Tibial nerve (tissue), 4 donors: ENCODE measurements at regions not wholly inside any gene's neighbourhood (a gene's known extent, or its start where the extent isn't known, plus 50 kb on each side); places are given as distances from the start of the nearest gene placed in this dataset.

Experiments used
- DNase-seq, 2 donors: peaks; one replicate each; pipeline ENCODE4 v3.0.0-alpha.2; 2019; ENCODE audit warnings: low spot score in 2 of 2
- H3K27ac ChIP-seq, 4 donors: fragments of 200-600 bp; sonication (generic) in 3 of 4; one replicate each; pipeline ENCODE4 v1.5.1; 2017 to 2019; ENCODE audit warnings: mild to moderate bottlenecking in 1 of 4
- H3K27me3 ChIP-seq, 2 donors: fragments of 200-600 bp; sonication (generic) in 1 of 2; one replicate each; pipeline versions ENCODE4 v1.5.1 to v1.6.0; 2017 to 2019
- H3K36me3 ChIP-seq, 3 donors: fragments of 200-600 bp; sonication (generic); one replicate each; pipeline ENCODE4 v1.5.1; 2018 to 2019
- H3K4me1 ChIP-seq, 4 donors: fragments of 200-600 bp; sonication (generic) in 3 of 4; one replicate each; pipeline ENCODE4 v1.5.1; 2017 to 2019
- H3K4me3 ChIP-seq, 4 donors: fragments of 200-600 bp; sonication (generic) in 3 of 4; one replicate each; pipeline ENCODE4 v1.5.1; 2017 to 2019; ENCODE audit warnings: mild to moderate bottlenecking in 1 of 4, moderate library complexity in 1 of 4
- H3K9me3 ChIP-seq, 4 donors: fragments of 200-600 bp; sonication (generic) in 3 of 4; one replicate each; pipeline ENCODE4 v1.5.1; 2017 to 2019
- CTCF ChIP-seq, 5 experiments: fragments of 200-600 bp in 3 of 5; fragments of 450-650 bp in 2 of 5; sonication (generic) in 3 of 5; IDR thresholded peaks; one replicate each; pipeline ENCODE4 v1.5.1; 2016 to 2019; ENCODE audit warnings: antibody characterized with exemption in 5 of 5, mild to moderate bottlenecking in 3 of 5, moderate library complexity in 2 of 5
- EP300 ChIP-seq, 2 donors: sonication (generic); formaldehyde crosslinking; IDR thresholded peaks; one replicate each; pipeline ENCODE4 v1.6.1; 2017; ENCODE audit warnings: antibody characterized with exemption in 2 of 2, mild to moderate bottlenecking in 1 of 2
- POLR2A ChIP-seq, 2 donors: fragments of 450-650 bp; IDR thresholded peaks; one replicate each; pipeline ENCODE4 v1.6.1; 2017; ENCODE audit warnings: antibody characterized with exemption in 2 of 2, mild to moderate bottlenecking in 2 of 2, moderate library complexity in 2 of 2
- WGBS, 2 donors: methylation state at CpG; one replicate each; pipeline ENCODE4 v1.1.5; 2018; 5-methylcytosine and 5-hydroxymethylcytosine counted together

- WGBS, 2 donors = 75 to 83% methylated on average over 4 of the region's 4 CpGs
- Histone ChIP-seq H3K27me3 (no peaks in the 10 kb centered on the region), H3K9me3 (peaks cover 0 to 15% (median 0%) of the 10 kb centered on the region in 4 donors), H3K4me1 (no peaks in the 10 kb centered on the region), H3K36me3 (no peaks in the 10 kb centered on the region), H3K4me3 (no peak overlapping the region), H3K27ac (no peak overlapping the region)
- TF ChIP-seq CTCF (IDR thresholded peaks at IDR 0.05) (no peak), POLR2A (IDR thresholded peaks at IDR 0.05) (no peak), EP300 (IDR thresholded peaks at IDR 0.05) (no peak)
- no peak for DNase-seq
These were observed 386.2 kb downstream of the TMEM114 start for GRCh38 chr16:8204096-8204495.

GRCh38 chr16:8203101-8203500 lies 387.2 kb downstream of the TMEM114 start:
- no peak for DNase-seq
- Histone ChIP-seq H3K36me3 (no peaks in the 10 kb centered on the region), H3K4me1 (no peaks in the 10 kb centered on the region), H3K4me3 (no peak overlapping the region), H3K9me3 (peaks cover 0 to 15% (median 0%) of the 10 kb centered on the region in 4 donors), H3K27ac (no peak overlapping the region), H3K27me3 (no peaks in the 10 kb centered on the region)
- 71 to 88% methylated on average over 2 of the region's 2 CpGs for WGBS, 2 donors
- TF ChIP-seq CTCF (IDR thresholded peaks at IDR 0.05) (no peak), EP300 (IDR thresholded peaks at IDR 0.05) (no peak)

GRCh38 chr16:8200839-8201238 lies 389.5 kb downstream of the TMEM114 start:
- Histone ChIP-seq H3K27me3 (no peaks in the 10 kb centered on the region), H3K36me3 (no peaks in the 10 kb centered on the region), H3K4me1 (no peaks in the 10 kb centered on the region), H3K4me3 (no peak overlapping the region), H3K27ac (no peak overlapping the region), H3K9me3 (peaks cover 0 to 15% (median 0%) of the 10 kb centered on the region in 4 donors)
- no peak for DNase-seq
- WGBS, 2 donors = 79 to 87% methylated on average over 2 of the region's 2 CpGs
- TF ChIP-seq EP300 (IDR thresholded peaks at IDR 0.05) (no peak), CTCF (IDR thresholded peaks at IDR 0.05) (no peak), POLR2A (IDR thresholded peaks at IDR 0.05) (no peak)

GRCh38 chr16:8199390-8199789 lies 390.9 kb downstream of the TMEM114 start:
- Histone ChIP-seq H3K27me3 (no peaks in the 10 kb centered on the region), H3K27ac (no peak overlapping the region), H3K9me3 (peaks cover 0 to 10% (median 0%) of the 10 kb centered on the region in 4 donors), H3K36me3 (no peaks in the 10 kb centered on the region), H3K4me1 (no peaks in the 10 kb centered on the region), H3K4me3 (no peak overlapping the region)
- 52 to 58% methylated on average over 5 of the region's 5 CpGs for WGBS, 2 donors
- no peak for DNase-seq
- TF ChIP-seq CTCF (IDR thresholded peaks at IDR 0.05) = no peak
- no peak for TF ChIP-seq EP300 (IDR thresholded peaks at IDR 0.05)
- no peak for TF ChIP-seq POLR2A (IDR thresholded peaks at IDR 0.05)

GRCh38 chr16:8194794-8195193 lies 395.5 kb downstream of the TMEM114 start:
- DNase-seq = no peak
- H3K27me3 ChIP-seq = no peaks in the 10 kb centered on the region
- no peaks in the 10 kb centered on the region for H3K36me3 ChIP-seq
- no peak overlapping the region for H3K4me3 ChIP-seq
- 40 to 48% methylated on average over 2 of the region's 2 CpGs for WGBS, 2 donors
- no peaks in the 10 kb centered on the region for H3K4me1 ChIP-seq
- H3K9me3 ChIP-seq = peaks cover 0 to 2% (median 0%) of the 10 kb centered on the region in 4 donors
- H3K27ac ChIP-seq = no peak overlapping the region
- TF ChIP-seq EP300 (IDR thresholded peaks at IDR 0.05) (no peak), POLR2A (IDR thresholded peaks at IDR 0.05) (no peak), CTCF (IDR thresholded peaks at IDR 0.05) (no peak)
